ENCODE measurements at regions not wholly inside any gene's neighbourhood (a gene's known extent, or its start where the extent isn't known, plus 50 kb on each side); places are given as distances from the start of the nearest gene placed in this dataset.
"Not testable (repeated sequence)": the region's sequence is repeated elsewhere in the genome, so short reads cannot be mapped to it uniquely, and the experiment has no call there.

- DNase-seq = peak; percentile 57
These were observed 660.3 kb upstream of the PITX2 start for GRCh38 chr4:111283066-111283677.

- DNase-seq = no peak
These were observed 673.6 kb upstream of the PITX2 start for GRCh38 chr4:111296466-111296865.

GRCh38 chr4:111303806-111304205 lies 680.9 kb upstream of the PITX2 start:
- no peak for DNase-seq

- DNase-seq = no peak
These were observed 700.6 kb upstream of the PITX2 start for GRCh38 chr4:111323496-111323895.

- no peak for DNase-seq
These were observed 701.0 kb upstream of the PITX2 start for GRCh38 chr4:111323916-111324315.

GRCh38 chr4:111326450-111326849 lies 703.6 kb upstream of the PITX2 start:
- no peak for DNase-seq

- no peak for DNase-seq
These were observed 707.9 kb upstream of the PITX2 start for GRCh38 chr4:111330786-111331185.

GRCh38 chr4:111334361-111334760 lies 711.5 kb upstream of the PITX2 start:
- DNase-seq = no peak

GRCh38 chr4:111337186-111337876 lies 714.5 kb upstream of the PITX2 start:
- DNase-seq = not testable (repeated sequence)

GRCh38 chr4:111359602-111360001 lies 736.7 kb upstream of the PITX2 start:
- DNase-seq = no peak

GRCh38 chr4:111360906-111361305 lies 738.0 kb upstream of the PITX2 start:
- no peak for DNase-seq

GRCh38 chr4:111362941-111363361 lies 740.1 kb upstream of the PITX2 start:
- no peak for DNase-seq

- DNase-seq = not testable (repeated sequence)
These were observed 755.0 kb upstream of the PITX2 start for GRCh38 chr4:111377880-111378279.

GRCh38 chr4:111388561-111388960 lies 756.7 kb upstream of the FAM241A start:
- no peak for DNase-seq

- DNase-seq = no peak
These were observed 753.4 kb upstream of the FAM241A start for GRCh38 chr4:111391829-111392228.

- DNase-seq = no peak
These were observed 751.5 kb upstream of the FAM241A start for GRCh38 chr4:111393781-111394180.

- DNase-seq = no peak
These were observed 746.3 kb upstream of the FAM241A start for GRCh38 chr4:111398906-111399330.

- DNase-seq = no peak
These were observed 745.6 kb upstream of the FAM241A start for GRCh38 chr4:111399623-111400022.

GRCh38 chr4:111400741-111401140 lies 744.5 kb upstream of the FAM241A start:
- no peak for DNase-seq

GRCh38 chr4:111404673-111405072 lies 740.6 kb upstream of the FAM241A start:
- DNase-seq = no peak

- no peak for DNase-seq
These were observed 739.3 kb upstream of the FAM241A start for GRCh38 chr4:111405989-111406388.

GRCh38 chr4:111410571-111410970 lies 734.7 kb upstream of the FAM241A start:
- DNase-seq = no peak

GRCh38 chr4:111417521-111417920 lies 727.7 kb upstream of the FAM241A start:
- no peak for DNase-seq

GRCh38 chr4:111433441-111433840 lies 711.8 kb upstream of the FAM241A start:
- no peak for DNase-seq

- DNase-seq = no peak
These were observed 710.7 kb upstream of the FAM241A start for GRCh38 chr4:111434586-111434985.
